ENCODE measurements at regions not wholly inside any gene's neighbourhood (a gene's known extent, or its start where the extent isn't known, plus 50 kb on each side); places are given as distances from the start of the nearest gene placed in this dataset.

- DNase-seq (ENCODE audit: low read depth in 1 of 2, low spot score in 1 of 2) = no peak
- TF ChIP-seq CTCF (IDR thresholded peaks at IDR 0.05; ENCODE audit: low read depth, low read length) = no peak
- Histone ChIP-seq H3K27ac (no peak overlapping the region), H3K4me3 (no peak overlapping the region), H3K4me1 (ENCODE audit: low read depth) (no peaks in the 10 kb centered on the region), H3K27me3 (no peaks in the 10 kb centered on the region), H3K9me3 (ENCODE audit: low read depth) (no peaks in the 10 kb centered on the region), H3K36me3 (no peaks in the 10 kb centered on the region)
Observed at GRCh38 chr3:34703053-34703452, 904.6 kb downstream of the PDCD6IP start.

GRCh38 chr3:34724916-34725499 lies 914.3 kb upstream of the ARPP21 start:
- Histone ChIP-seq H3K36me3 (no peaks in the 10 kb centered on the region), H3K4me1 (ENCODE audit: low read depth) (peaks cover 14% of the 10 kb centered on the region), H3K27me3 (no peaks in the 10 kb centered on the region), H3K4me3 (no peak overlapping the region), H3K9me3 (ENCODE audit: low read depth) (no peaks in the 10 kb centered on the region), H3K27ac (peak overlapping the region; percentile 81)
- DNase-seq (ENCODE audit: low read depth in 1 of 2, low spot score in 1 of 2) = no peak
- no peak for TF ChIP-seq CTCF (IDR thresholded peaks at IDR 0.05; ENCODE audit: low read depth, low read length)

DNA sequence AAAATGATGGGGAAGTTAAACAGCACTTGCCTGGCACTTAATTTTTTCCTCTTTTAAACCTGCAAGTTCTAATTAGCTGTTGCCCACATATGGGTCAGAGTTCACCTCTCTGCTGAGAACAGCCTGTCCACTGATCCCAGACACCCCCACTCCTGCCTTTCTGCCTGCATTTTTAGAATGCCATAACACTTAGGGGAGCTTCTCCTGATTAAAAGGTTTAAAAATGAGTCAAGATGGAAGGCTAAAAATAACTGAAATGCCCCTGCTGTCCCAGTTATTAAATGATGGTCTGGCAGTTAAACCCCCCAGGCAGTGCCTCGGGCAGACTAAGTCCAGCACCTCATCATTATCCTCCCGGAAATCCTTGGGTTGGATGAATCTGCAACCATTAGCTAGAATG lies 913.6 kb upstream of the ARPP21 start:
- Histone ChIP-seq H3K36me3 (no peaks in the 10 kb centered on the region), H3K27ac (peak overlapping the region; percentile 81), H3K9me3 (ENCODE audit: low read depth) (no peaks in the 10 kb centered on the region), H3K27me3 (no peaks in the 10 kb centered on the region), H3K4me1 (ENCODE audit: low read depth) (peaks cover 14% of the 10 kb centered on the region), H3K4me3 (no peak overlapping the region)
- peak in 1 of 2 donors; percentile 63 for DNase-seq (ENCODE audit: low read depth in 1 of 2, low spot score in 1 of 2)
- no peak for TF ChIP-seq CTCF (IDR thresholded peaks at IDR 0.05; ENCODE audit: low read depth, low read length)

DNA sequence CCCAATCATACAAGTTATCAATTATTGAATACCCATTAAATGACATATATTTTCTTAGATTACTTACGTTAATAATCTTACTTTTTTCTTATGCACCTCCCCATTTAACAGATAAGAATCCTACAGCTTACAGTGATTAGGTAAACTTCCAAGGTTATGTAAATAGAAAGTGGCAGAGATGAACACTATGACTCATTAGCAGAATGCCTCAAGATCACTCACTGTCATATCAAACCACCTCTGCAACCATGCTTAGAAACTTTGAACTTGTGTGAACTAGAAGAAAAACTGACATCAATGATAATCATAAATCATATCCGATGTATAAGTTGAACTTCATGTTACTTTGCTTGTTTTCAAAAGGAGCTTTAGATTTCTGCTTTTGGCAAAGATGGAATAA lies 911.6 kb upstream of the ARPP21 start:
- DNase-seq (ENCODE audit: low read depth in 1 of 2, low spot score in 1 of 2) = no peak
- no peak overlapping the region for H3K27ac ChIP-seq
- TF ChIP-seq CTCF (IDR thresholded peaks at IDR 0.05; ENCODE audit: low read depth, low read length) = no peak
- no peak overlapping the region for H3K4me3 ChIP-seq
- H3K9me3 ChIP-seq (ENCODE audit: low read depth) = no peaks in the 10 kb centered on the region
- H3K4me1 ChIP-seq (ENCODE audit: low read depth) = peaks cover 14% of the 10 kb centered on the region
- no peaks in the 10 kb centered on the region for H3K27me3 ChIP-seq
- H3K36me3 ChIP-seq = no peaks in the 10 kb centered on the region

GRCh38 chr3:34742151-34742550 lies 897.2 kb upstream of the ARPP21 start:
- H3K27ac ChIP-seq = no peak overlapping the region
- no peak for TF ChIP-seq CTCF (IDR thresholded peaks at IDR 0.05; ENCODE audit: low read depth, low read length)

More at GRCh38 chr3:34742151-34742550, 897.2 kb upstream of the ARPP21 start:
- Histone ChIP-seq H3K27me3 (no peaks in the 10 kb centered on the region), H3K4me3 (no peak overlapping the region), H3K36me3 (no peaks in the 10 kb centered on the region), H3K4me1 (ENCODE audit: low read depth) (no peaks in the 10 kb centered on the region), H3K9me3 (ENCODE audit: low read depth) (no peaks in the 10 kb centered on the region)
- DNase-seq (ENCODE audit: low read depth in 1 of 2, low spot score in 1 of 2) = no peak

Data from cardiac muscle cell (in vitro differentiated cells and primary cell).